ENCODE measurements at regions not wholly inside any gene's neighbourhood (a gene's known extent, or its start where the extent isn't known, plus 50 kb on each side); places are given as distances from the start of the nearest gene placed in this dataset.

- Mint-ChIP-seq H3K9me3 (peaks cover 28% of the 10 kb centered on the region), H3K36me3 (ENCODE audit: low read depth) (peaks cover 2% of the 10 kb centered on the region), H3K27me3 (ENCODE audit: low read depth) (no peaks in the 10 kb centered on the region), H3K4me1 (ENCODE audit: low read depth) (no peaks in the 10 kb centered on the region), H3K27ac (no peak overlapping the region), H3K4me3 (no peak overlapping the region)
- no peak for DNase-seq (ENCODE audit: low spot score)
Measured at GRCh38 chr4:4592414-4592813, 50.6 kb upstream of the STX18 start.

Data from T-helper 2 cell treated with Interferon-gamma antibody and Interleukin-4, amounts not matched to agents 5 μg/mL and 100 μg/mL, for 36 hours (primary cell).